HG02759 (cell line): ENCODE measurements at regions not wholly inside any gene's neighbourhood (a gene's known extent, or its start where the extent isn't known, plus 50 kb on each side); places are given as distances from the start of the nearest gene placed in this dataset.
"Not testable (repeated sequence)": the region's sequence is repeated elsewhere in the genome, so short reads cannot be mapped to it uniquely, and the experiment has no call there.

ENCODE experiments used
- ATAC-seq: cut with Tn5 transposase; IDR thresholded peaks from one replicate; pipeline ENCODE4 v1.9.1; 2021; ENCODE audit warnings: mild to moderate bottlenecking, moderate library complexity; ENCODE audit not compliant: unreplicated experiment

DNA sequence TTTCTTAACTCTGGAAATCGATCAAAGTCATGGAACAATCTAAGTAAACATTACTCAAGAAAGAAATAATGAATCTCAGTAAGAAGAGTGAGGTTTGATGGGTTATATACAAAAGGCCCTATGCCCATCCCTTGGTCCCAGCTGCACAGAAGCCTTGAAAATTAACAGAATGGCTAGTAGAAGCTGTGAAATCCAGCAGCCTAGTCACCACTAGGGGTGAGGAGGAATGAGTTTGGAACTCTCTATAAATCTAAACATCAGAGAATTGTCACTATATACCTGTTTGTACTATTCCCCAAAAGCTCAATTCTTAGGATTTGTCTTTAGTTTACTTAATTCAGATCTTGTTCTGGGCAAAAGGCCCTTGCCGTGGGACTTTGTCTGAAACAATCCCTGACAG, 313.9 kb upstream of the GRID2 start:
- ATAC-seq = no peak

DNA sequence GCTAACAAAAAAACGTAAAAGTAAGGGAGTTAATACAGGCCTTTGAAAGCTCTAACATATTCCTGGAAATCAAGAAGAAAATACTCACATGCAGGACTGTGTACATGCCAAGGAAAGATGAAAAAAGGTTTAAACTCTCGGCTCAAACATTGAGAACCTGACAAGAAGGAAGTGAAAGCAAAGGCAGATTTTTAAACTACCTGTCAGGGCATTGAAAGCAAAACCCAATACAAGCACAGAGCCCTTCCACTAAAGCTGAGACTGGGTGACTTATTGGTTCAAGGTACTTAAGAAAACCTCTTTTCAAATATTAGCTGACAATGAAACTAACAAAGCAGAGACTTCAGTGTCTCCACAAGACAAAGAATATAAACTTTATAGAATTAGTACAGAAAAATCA, 313.0 kb upstream of the GRID2 start:
- ATAC-seq = no peak

DNA sequence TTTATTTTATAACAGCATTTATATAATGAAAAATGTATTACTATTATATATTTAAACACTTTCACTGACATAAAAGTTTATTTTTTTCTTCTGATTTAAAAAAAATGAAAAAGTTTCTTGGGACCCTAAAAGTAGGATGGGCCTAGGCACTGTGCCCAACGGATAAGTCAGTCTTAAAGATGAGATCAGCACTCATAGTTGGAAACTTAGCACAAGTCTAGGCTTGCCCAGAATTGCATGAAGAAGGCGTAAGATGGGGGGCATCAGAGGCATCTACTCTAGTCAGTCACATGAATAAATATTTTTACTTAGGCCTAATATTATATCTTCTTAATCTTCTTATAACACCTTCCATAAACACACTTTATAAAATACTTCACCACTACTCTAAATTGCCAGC, 306.7 kb upstream of the GRID2 start:
- ATAC-seq = no peak

DNA sequence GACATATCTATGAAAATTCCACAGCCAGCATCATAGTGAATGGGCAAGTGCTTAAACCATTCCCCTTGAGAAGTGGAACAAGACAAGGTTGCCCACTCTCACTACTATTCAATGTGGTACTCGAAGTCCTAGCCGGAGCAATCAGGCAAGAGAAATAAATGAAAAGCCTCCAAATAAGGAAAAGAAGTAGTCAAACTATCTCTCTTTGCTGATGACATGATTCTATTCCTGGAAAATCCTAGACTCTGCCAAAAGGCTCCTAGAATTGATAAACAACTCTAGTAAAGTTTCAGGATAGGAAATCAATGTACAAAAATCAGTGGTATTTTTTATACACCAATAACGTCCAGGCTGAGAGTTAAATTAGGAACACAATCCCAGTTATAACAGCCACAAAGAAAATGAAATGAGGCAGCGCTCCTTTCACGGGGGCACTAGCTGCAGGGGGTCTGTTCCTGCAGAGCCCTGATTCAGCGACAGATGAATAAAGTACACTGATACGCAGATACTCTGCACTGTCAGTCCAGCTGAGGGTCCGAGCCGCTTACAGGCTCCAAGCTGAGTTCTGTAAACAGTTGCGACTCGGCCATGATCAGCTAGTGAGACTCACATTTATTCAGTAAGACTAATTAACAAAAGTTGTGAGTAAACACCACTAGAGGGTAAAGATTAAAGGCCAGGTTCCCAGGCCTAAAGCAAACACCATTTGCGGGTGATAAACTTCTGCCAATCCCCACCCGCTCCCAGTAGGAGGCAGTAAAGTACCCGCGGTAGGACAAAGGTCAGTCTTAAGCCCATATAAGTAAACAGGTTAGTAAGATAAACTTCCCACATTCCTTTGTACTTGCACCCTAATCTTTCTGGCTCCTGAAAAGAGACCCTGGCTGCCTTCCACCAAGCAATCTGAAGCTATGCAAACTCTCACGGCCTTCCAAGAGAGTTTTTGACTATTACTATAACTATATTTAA, 290.6 kb upstream of the GRID2 start:
- no peak for ATAC-seq

DNA sequence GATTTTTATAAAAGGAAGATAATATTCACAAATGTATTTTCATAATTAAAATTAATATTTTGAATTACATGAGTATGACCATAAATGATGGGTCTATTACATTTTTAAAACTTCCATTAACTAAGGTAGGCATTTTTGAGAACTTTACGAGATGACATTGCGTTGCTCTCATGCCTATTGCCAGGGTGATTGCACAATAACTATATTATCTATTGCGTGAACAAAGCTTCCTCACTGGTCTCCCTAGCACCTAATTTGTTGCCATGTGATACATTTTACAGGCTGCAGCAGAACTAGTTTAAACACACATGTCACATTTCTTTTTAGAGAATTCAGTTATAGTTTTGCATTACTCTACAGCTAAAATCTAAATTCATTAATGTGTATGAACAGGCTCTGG, 289.7 kb upstream of the GRID2 start:
- ATAC-seq = no peak

DNA sequence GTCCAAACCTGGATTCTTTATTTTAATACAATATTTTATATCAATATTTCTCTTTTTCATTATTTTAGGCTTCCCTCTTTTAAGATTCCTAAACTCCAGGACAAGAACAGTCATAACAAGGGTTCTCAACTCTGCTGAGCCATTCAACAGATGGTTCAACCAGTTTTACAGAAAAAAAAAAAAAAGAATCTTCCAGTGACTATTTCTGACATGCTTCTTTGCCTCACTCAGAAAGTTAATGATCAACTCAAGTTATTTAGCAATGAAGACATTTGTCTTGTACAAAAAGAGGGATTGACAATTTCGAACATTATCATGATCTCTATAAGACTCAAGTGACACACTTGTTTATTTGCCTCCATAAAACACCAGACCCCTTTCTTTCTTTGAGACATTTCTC, 282.6 kb upstream of the GRID2 start:
- no peak for ATAC-seq

DNA sequence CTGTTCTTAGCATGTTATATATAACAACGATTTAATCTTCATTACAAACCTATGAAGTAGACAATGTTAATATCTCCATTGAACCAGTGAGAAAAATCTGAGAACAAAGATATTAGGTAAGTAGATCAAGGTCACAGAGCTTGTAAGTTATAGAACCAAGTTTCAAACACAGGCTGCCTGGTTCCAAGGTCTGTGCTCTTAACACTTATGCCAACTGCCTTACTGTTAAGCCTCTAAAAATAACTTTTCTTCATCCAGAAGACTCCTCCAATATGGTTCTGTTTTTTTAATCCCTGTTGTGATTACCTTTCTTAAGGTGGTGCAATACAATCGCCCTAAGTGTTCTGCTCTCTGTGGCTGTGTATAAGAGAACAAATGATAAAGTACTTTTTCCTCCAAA, 282.0 kb upstream of the GRID2 start:
- no peak for ATAC-seq

DNA sequence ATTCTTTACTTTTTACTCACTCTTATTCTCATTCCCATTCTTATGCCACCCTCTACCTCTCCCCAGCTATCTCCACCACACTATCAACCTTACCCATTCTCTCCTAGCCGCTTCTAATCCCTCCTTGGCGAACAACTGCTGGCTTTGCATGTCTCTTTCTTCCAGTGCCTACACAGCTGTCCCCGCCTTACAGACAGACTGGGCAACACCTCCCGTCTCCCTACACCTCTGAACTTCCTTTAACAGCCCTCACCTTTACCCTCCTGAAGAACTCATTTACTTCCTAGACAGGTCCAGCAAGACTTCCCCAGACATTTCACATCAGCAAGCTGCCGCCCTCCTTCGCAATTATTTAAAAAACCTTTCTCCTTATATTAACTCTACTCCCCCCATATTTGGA, 274.9 kb upstream of the GRID2 start:
- not testable (repeated sequence) for ATAC-seq

DNA sequence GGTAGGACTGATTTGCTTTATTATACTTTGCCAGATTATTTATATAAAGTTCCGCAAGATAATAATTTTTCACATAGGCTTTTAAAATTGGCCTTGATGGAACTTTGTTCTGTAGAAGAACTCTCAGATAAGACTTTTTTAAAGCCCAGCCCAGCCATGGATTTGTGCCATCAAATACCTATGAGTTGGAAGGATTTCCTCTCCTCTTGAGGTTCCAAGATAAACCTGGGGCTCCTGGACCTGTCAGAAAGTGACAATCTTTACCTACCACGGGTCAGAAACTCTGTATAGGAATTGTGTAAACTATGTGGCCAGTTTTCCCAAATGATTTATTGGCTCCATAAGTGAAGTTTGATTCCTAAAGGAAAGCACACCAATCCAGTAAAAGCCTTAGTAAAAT, 271.9 kb upstream of the GRID2 start:
- ATAC-seq = no peak

DNA sequence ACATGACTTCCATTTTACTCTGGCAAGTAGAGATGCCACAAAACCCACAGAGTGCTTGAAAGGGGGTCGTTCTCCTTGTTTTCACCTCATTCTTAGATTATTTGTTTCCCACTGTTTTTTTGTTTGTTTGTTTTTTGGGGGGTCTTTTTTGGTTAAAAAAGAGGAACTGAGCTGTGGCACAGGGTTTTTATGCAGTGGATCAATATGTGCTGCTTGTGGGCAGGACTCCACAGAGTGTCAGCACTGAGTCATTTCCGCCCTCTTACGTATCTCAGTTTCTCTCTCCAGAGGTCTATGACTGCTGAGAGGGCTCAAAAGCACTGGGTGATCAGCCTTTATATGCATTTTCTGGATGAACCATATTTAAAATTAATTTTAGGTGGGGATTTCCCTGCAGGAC, 268.1 kb upstream of the GRID2 start:
- no peak for ATAC-seq

DNA sequence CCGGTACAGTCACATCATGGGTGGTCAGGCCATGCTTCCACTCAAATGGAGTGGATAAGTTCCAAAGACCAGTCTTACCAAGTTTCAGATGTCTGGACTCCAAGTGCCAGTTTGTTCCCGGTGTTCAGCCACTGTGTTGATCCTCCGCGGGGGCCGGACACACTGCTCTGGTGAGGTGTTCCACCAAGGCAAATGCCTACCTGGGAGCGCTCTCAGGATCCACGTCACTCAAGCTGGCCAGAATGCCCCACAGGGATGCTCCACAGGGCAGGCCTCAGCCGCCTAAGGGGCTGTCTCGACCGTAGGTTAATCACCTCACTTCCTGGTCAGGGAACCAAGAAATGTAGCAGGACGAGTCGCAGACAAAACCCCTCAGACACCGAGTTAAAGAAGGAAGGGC, 258.0 kb upstream of the GRID2 start:
- no peak for ATAC-seq

DNA sequence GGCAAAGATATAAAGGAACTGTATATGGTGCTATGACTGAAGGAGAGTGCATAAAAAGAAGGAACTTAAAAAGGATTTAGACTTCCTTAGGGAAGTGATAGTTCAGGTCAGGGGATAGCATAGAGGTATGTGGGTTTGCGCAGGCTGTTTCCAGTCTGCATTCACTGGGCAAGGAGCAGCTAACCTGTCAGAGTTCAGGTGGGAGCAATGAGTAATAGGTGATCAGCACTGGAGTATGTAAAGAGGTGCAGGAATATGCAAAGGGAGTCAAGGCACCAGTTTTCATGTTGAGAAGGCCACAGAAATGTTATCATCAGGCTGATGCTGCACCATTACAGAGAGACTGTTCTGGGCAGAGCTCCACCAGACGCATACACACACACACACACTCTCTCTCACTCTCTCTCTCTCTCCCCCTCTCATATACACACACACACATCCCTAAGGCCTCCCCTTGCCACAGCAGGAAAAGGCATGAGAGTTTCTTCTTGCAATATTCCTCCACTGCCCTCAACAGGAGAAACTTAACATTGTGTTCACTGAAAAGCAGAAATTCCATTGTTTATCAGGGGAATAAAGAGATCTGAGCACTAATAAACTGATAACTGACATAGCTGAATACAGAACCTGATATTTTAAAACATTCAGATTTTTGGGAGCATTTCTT, 256.4 kb upstream of the GRID2 start:
- no peak for ATAC-seq

DNA sequence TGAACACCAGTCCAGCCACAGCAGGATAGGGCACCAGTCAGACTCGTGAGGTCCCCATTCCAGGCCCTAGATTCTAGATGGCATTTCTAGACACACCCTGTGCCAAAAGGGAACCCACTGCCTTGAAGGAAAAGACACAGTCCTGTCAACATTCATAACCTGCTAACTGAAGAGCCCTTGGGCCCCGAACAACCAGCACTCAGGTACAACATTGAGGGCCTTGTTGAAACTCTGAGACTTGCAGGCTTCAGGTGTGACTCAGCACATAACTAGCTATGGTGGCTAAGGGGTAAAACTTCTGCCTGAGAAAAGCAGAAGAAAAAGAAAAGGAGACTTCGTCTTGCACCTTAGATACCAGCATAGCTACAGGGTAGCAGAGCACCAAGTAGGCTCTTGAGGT, 252.9 kb upstream of the GRID2 start:
- ATAC-seq = no peak

DNA sequence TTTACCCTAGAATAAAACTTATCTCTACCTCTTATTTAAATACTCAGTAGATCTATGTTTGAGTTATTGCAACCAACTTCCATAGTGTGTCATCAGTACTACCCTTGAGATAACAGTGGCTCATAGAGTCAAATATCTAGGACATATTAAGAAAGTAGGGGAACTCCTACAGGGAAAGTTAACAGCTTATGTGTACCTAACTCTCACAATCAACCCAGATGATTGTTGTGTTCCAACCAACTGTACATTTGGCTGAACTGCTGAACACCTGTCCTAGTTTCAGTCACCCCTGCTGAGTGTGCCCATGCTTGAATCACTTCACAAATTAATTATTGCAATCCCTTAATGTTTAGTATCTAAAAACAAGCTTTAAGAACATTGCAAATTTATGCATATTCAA, 244.2 kb upstream of the GRID2 start:
- ATAC-seq = no peak

DNA sequence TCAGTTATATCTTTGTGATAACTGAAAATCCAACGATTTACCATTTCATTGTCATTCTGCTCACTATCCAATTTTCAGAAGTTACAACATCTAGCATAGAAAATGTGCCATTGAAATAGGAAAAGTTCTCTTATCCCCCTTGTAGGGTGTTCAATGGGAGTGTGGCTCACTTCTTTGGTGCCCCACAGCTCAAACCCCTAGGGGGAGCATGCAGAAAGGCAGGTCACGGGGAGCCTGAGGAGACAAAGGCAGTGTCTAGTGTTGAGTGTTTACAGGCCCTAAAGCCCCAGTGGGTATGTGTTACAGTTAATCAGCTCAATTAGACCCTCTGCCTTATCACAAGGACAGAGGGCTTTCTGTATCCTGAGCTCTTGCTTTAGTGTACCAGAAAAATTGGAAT, 243.4 kb upstream of the GRID2 start:
- no peak for ATAC-seq

DNA sequence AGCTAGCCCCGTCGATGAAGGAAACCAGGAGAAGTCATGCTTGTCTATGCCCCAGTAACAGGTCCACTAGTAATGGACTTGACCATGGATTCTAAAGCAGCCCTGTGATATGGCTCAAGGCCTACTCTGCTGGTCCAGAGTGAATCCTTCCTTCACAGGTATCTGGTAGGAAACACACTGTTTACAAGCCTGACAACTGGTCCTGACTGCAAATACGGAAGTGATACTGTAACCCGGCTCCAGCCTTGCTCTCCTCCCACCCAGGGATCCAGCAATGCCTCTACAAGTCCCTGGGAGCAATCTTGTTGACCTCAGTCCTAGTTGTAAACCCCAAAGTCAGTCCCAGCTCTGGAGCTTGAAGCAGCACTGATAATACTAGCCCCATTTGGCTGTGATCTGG, 239.2 kb upstream of the GRID2 start:
- ATAC-seq = no peak

DNA sequence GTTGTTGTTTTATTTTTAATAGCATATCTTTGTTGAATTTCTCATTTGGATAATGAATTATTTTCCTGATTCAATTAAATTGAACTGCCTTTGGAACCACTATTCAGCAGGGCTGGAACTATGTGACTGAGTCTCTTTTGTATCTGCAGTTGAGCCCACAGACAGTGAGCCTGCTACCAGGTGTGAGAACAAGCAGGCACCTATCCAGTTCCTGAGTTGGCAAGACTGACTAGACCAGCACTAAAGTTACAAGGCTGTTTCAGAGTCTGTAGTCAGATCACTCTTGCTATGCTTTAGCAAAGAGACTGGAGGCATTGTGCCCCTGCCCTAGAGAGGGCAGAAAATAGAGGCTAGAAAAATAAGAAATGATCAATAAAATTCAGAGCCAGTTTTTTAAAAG, 237.3 kb upstream of the GRID2 start:
- no peak for ATAC-seq

DNA sequence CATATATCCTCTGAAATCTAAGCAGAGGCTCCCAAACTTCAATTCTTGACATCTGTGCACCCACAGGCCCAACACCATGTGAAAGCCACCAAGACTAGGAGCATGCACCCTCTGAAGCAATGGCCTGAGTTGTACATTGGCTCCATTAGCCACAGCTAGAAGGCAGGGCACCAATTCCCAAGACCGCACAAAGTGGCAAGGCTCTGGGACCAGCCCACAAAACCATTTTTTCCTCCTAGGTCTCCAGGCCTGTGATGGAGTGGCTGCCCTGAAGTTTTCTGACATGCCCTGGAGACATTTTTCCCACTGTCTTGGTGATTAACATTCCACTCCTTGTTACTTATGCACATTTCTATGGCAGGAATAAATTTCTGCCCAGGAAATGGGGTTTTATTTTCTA, 232.2 kb upstream of the GRID2 start:
- no peak for ATAC-seq

DNA sequence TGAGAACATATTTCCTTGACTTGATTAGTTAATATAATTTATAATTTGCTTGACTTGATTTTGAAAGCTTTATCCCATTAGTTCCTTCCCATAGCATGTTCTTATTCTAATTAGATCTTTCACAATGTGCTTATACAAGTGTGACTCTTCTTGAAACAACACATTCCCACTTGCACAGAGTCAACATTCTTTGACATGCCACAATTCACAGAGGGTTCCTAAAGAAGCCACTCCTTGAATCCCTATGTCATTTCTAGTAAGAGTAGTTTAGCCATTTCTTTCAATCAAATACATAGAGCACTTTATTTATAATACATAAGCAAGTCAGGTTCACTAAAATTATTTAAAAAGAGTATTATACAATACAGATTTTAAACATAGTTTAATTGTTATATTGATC, 228.9 kb upstream of the GRID2 start:
- ATAC-seq = no peak

DNA sequence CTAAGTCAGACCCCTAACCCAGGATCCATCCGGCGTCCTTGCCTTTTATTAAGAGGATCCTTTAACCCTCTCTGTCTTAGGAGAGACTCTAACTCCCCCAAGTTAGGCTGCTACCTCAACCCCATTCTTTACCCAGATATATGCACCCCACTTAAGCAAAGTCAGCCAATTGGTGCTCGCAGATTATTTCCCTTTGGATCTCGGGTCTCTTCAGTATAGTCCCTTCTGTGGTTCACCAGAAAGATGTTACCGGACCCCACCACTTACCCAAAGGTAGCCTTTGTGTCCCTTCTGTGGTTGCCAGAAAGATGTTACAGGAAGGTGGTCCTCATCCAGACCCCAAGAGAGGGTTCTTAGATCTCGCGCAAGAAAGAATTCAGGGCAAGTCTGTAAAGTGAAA, 212.9 kb upstream of the GRID2 start:
- ATAC-seq = no peak

DNA sequence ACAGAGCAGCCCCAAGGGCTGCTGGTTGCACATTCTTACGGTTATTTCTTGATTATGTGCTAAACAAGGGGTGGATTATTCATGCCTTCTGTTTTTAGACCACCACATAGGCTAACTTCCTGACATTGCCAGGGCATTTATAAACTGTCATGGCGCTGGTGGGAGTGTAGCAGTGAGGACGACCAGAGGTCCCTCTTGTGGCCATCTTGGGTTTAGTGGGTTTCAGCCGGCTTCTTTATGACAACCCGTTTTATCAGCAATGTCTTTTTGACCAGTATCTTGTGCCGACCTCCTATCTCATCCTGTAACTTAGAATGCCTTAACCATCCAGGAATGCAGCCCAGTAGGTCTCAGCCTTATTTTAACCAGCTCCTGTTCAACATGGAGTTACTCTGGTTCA, 212.4 kb upstream of the GRID2 start:
- ATAC-seq = no peak

DNA sequence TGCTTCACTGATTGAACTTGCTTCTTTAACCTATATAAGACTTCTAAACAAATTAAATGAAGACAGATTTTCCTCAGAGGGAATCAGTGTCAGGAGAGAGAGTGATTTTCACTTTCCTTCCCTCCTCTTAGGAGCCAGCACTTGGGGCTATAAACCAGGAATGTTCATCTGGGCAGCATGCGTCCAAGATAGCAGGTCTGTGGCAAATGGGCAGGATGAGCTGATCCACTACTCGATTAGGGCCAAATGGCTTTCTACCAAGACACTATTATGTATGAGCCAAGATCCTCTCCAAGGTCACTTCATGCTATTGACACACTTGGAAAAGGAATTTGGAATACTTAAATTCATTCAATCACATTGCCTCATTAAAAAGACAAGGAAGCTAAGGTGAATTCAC, 203.9 kb upstream of the GRID2 start:
- ATAC-seq = no peak
